ENCODE measurements at regions not wholly inside any gene's neighbourhood (a gene's known extent, or its start where the extent isn't known, plus 50 kb on each side); places are given as distances from the start of the nearest gene placed in this dataset.
"Not testable (repeated sequence)": the region's sequence is repeated elsewhere in the genome, so short reads cannot be mapped to it uniquely, and the experiment has no call there.

DNA sequence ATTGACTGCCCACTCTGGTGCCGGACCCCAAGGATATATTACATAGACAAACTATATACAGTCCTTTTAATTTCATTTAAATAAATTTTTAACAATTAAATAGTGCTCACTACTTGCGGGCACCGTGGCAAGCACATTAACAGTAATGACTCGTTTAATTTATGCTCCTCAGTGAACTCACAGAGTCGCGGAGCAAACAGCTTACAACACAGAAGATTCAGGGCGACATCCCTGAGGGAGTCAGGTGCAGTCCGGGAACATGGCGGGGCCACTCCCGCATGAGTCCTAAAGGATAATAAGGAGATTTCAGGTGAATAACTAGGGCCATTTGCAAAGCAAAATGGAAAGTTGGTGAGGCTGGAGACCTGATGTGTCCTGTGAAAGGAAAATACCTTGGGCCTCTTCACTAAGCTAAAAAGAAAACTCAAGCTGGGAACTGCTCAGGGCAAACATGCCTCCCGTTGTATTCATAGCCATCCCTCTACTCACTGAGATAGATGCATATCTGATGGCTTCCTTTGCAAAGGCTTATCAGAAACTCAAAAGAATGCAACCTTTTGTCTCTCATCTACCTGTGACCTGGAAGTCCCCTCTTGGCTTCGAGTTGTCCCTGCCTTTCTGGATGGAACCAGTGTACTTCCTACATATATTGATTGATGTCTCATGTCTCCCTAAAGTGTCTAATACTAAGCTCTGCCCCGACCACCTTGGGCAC, 125.6 kb downstream of the KLF6 start:
- no peak for DNase-seq (ENCODE audit: low spot score)

DNA sequence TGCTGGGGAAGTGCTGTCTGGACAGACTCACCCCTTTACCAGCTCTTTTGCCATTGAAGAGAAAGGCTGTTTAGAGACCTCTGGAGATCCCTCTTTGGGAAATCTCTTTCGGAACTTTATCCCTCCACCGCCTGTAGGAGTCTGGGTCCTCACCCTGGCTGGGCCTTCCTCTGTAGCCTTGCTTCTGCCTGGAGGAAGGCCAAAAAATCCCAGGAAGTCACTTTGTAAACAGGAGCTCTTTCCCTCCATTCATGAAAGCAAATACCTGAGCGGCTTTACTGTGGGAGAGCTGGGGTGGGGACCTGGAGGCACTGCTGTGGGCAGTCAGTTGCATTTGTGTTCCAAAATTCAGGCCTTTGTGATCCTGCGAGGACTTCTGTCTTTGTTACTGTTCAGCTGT, 126.2 kb downstream of the KLF6 start:
- no peak for DNase-seq (ENCODE audit: low spot score)

DNA sequence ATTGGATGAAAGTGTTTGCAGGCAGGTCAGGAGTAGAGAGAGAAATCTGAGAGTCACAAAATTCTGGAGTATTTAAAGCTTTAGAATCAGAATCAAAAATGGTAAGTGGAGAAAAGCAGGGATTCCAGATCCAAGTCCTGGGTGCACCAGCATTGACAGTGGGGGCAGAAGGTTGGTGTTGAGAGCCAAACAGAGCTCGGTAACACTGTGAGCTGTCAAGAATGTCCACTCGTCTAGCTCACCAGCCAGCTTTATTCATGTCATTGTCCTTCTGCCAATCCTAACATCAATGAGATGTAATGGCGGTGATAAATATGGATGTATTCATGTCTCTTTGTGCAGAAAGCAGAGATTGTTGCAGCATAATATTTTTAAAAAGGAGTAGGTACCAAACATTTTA, 128.8 kb downstream of the KLF6 start:
- DNase-seq (ENCODE audit: low spot score) = no peak

DNA sequence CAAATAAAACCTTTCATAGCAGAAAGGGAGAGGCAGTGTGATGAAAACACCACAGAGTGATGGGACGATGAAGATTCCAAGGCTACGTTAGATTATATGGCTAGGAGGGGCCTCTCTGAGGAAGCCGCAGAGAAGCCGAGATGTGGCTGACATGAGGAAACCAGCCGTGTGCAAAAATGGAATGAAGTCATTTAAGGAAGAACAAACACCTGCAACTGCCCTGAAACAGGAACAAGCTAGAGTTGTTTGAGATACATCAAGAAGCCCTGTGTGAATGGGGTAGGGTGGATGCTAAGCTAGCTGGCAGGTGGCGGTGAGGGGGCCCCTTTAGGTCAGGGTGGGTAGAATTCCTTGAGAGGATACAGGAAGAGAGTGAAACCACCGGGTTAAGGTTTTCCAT, 129.5 kb downstream of the KLF6 start:
- peak; percentile 35 for DNase-seq (ENCODE audit: low spot score)

DNA sequence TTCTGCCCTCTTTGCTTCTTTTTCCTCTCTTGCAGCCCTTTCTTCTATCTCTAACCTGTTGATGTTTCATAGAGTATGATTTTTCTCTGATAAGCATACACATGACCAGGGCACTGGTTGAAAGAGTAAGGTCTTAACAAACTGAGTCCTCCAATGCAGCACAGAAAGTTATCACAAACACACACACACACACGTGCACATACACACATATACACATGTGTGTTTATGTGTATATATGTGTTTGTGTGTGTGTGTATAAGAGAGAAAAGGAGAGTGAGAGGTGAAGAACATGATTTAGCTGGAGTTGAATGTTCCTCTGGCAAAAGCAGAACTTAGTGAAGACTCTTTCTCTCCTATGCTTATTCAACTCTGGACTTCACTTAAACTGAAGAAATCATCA, 130.0 kb downstream of the KLF6 start:
- DNase-seq (ENCODE audit: low spot score) = no peak

DNA sequence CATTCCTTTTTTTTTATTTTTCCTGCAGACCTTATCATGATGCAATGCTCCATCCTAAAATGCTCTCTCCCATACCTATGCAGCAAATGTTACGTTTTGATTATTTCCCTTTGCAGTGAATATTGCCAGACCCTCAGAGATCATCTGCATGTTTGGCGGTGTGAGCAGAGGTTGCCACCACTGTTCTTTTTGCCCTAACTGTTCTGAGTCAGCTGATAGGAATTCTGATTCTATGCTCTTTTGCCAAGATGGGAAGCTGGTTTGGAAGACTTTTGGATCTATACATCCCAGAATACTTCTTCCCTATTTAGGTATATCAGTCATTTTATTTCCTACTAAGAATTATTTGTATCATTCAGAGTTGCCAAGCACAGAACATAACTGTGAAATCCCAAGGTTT, 130.5 kb downstream of the KLF6 start:
- no peak for DNase-seq (ENCODE audit: low spot score)

DNA sequence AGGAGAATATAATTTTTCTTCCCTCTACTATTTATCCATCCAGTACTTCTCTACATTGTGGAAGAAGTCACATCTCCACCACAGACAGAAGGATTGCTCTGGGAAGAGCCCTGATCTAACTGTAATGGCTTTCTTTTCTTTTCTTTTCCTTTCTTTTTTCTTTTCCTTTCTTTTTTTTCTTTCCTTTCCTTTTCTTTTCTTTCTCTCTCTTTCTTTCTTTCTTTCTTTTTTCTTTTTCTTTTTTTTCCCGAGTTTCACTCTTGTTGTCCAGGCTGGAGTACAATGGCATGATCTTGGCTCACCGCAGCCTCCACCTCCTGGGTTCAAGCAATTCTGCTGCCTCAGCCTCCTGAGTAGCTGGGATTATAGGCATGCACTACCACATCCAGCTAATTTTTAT, 131.7 kb downstream of the KLF6 start:
- DNase-seq (ENCODE audit: low spot score) = not testable (repeated sequence)

DNA sequence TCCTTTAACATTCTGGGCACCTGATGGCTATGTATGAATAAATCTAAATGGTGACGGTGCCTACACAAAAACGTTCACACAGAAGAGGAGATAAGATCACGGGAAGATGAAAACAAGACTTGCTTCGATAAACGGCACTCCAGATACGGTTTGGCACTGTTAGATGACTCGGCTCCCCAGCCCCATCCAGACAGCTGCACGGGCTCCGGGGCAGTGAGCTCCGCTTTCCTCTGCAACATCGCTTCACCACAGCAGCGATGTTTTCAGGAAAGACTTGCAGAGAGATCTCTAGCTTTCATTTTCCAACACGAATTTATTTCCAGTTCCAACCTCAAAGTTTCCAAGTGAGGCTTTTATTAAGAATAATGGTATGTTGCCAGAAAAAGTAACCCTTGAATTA, 132.1 kb downstream of the KLF6 start:
- DNase-seq (ENCODE audit: low spot score) = no peak

DNA sequence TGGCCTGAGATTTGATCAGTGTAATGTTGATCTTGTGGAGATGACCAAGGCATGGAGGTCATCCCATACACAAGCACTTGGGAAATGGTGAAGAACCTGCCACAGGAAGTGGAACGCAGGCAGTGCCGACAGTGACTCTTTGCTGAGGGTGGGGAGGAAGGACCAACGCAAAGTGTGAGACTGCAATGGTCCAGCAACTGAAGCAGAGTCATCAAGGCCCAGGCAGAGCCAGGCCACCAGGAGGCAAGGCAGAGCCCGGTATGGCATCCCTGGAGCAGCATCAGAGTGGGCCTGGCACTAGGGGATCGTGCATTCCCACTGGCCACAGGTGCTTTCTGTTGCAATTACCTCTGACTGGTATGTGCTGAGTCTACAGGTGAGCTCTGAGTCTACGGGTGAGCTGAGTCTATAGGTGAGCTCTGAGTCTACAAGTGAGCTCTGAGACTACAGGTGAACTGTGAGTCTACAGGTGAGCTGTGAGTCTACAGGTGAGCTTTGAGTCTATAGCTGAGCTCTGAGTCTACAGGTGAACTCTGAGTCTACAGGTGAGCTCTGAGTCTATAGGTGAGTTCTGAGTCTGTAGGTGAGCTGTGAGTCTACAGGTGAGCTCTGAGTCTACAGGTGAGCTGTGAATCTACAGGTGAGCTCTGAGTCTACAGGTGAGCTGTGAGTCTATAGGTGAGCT, 132.9 kb downstream of the KLF6 start:
- DNase-seq (ENCODE audit: low spot score) = no peak

DNA sequence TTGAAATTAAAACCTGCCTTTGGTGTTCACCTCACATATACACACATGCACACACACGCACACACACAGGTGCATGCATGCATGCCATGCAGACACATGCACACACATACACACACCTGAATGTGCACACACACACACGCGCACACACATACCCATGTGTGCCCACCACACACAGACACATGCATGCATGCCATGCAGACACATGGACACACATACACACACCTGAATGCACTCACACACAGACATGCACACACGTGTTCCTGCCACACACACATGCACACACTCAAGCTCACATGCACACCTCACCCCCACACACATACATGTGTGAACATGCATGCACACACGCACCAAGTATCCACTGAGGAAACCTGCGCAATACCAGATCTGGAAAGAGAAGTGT, 136.4 kb downstream of the KLF6 start:
- DNase-seq (ENCODE audit: low spot score) = no peak

DNA sequence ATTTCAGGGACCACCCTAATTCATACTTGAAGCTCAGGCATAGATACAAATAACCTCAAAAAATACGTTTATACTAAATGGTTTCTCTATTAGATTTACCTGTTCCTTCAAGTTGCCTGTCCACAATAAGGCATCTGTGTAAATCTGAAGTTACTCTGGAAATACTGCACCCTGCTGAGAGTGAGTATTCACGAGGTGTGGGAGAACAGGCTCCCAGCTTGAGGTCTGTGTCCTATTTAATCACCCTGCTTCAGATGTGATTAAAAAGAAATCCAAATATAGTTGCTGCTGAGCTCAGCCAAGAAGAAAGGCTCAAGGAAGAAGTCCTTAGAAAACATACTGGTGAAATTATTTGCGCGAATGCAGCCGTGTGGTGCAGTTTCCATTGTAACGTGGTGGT, 136.8 kb downstream of the KLF6 start:
- DNase-seq (ENCODE audit: low spot score) = no peak

DNA sequence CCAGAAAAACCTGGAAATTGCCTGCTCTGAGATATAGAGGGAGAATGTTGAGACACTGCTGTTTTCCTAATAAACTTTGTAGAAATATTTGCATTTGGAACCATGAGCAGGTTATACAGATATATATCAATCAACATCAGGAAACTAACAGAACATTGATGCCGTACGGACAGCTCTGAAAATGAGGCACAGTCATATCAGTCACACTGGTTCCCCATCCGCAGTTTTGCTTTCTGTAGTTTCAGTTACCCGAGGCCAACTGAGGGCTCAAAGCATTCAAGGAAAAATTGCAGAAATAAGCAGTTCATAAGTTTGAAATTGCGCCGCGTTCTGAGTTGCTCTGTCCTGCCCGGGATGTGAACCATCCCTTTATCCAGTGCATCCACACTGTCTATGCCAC, 137.9 kb downstream of the KLF6 start:
- DNase-seq (ENCODE audit: low spot score) = no peak

DNA sequence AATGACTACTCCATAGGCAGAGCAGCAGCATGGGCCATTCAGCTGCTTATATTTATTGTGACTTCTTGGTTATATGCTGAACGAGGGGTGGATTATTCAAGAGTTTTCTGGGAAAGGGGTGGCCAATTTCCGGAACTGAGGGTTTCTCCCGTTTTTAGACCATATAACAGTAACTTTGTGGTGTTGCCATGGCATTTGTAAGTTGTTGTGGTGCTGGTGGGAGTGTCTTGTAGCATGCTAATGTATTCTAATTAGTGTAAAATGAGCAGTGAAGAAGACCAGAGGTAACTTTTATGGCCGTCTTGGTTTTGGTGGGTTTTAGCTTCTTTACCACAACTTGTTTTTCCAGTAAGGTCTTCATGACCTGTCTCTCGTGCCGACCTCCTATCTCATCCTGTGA, 139.6 kb downstream of the KLF6 start:
- DNase-seq (ENCODE audit: low spot score) = no peak

DNA sequence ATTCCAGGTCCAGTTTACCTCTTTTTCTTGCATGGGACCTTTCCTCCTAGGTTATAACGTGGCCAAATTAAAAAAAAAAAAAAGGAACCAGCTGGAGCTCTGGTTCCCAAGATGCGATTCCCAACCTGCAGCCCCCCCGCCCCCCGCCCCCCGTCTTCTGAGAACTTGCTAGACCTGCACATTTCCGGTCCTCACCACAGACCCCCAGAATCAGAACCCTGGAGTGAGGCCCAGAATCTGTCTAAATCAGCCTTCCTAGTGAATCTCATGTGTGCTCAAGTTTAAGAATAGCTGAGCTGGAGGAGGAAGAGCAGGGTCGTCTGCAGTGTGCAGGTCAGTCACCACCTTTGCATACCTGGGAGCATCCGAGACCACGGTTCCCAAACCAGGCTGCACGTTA, 144.2 kb downstream of the KLF6 start:
- no peak for DNase-seq (ENCODE audit: low spot score)

DNA sequence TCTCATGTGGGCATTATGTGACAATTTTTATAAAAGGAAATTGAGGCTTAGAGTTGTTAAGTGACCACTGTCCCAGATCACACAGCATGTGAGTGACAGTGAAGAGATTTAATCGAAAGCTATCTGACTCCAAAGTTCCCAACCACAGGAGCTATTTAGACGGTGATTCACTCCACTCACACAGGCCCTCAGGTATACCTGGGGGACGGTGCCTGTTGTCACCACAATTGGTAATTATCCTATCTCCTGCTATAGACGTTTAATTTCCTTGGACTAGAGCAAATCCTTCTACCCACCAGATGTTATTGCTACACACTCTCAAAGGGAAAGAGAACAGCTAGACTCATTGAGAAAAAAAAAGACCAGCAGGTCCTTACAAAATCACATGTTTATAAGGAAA, 145.5 kb downstream of the KLF6 start:
- no peak for DNase-seq (ENCODE audit: low spot score)

DNA sequence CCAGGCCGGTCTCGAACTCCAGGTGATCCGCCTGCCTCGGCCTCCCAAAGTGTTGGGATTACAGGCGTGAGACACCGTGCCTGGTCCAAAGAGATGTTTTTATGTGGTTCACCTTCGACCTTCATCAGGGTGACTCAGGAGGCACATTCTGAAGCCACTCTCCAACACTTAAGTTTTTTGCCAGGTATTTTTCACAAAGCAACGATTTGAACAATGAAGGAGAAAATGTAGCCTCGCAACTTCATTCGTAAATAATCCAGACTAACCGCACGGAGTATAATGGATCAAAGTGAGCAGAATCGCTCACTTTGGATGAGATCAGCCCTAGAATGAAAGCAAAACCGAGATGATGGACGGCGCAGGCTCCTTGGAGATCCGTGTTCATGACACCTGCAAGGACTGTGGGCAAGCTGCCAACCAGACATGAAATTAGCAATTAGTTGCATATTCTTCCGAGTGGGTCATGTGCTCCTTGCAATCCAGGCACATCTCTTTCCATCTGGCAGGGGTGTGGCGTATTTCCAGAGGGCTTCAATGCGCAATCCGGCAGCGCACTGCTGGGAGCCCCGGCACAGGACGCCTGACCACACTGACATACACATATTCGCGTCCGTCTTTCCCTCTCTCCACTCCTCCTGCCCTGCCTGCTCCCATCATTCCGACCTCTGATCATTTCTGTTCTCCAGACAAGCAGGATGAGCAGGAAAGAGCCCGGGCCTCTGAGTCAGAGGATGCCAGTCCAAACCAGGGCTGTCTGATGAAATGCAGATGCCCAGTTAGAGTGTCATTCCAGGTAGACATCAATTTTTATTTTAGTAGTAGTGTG, 148.4 kb downstream of the KLF6 start:
- no peak for DNase-seq (ENCODE audit: low spot score)

DNA sequence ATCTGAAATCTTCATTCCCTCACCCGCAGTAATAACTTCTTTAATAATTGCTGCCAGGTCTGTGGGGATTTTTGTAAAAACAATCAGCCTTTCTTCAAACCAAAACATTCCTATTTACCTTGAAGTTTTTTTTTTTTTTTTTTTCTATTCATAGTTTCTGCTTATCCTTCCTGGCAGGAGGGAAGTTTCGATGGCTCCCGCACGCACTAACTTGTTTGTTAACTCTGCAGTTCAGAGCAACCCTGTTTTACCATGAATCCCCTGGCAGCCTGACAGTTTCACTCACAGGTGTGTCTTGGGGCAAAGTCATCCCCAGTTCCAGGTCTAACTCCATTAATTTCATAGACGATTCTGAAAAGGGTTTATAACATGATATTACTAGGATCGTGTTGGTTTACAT, 149.3 kb downstream of the KLF6 start:
- DNase-seq (ENCODE audit: low spot score) = no peak

DNA sequence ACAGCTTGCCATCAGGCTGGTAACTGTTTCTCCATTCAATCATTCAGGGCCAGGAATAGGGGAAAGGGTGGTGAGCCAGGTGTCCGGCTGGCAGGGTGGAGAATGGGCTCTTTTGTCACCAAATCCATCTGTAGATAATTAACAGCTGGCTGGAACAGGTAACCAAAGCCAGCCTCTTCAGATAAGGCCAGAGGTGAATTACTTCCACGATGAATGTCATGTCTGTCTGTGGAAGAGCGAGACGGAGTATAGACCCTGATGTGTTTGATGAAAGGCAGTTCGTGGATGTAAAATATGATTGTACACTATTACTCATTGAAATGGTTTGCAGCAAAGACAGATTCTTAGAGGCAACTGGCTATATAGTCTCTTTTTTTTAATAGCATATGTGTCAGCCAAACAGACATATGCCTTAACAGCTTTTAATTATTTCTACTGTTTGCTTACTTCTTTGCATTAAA, 149.8 kb downstream of the KLF6 start:
- no peak for DNase-seq (ENCODE audit: low spot score)

DNA sequence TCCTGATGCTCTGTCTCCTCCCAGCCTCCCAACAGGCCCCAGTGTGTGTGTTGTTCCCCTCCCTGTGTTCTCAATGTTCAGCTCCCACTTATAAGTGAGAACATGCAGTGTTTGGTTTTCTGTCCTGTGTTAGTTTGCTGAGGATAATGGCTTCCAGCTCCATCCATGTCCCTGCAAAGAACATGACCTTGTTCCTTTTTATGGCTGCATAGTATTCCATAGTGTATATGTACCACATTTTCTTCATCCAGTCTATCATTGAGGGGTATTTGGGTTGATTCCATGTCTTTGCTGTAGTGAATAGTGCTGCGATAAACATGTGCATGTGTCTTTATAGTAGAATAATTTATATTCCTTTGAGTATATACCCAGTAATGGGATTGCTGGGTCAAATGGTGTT, 150.4 kb downstream of the KLF6 start:
- not testable (repeated sequence) for DNase-seq (ENCODE audit: low spot score)

DNA sequence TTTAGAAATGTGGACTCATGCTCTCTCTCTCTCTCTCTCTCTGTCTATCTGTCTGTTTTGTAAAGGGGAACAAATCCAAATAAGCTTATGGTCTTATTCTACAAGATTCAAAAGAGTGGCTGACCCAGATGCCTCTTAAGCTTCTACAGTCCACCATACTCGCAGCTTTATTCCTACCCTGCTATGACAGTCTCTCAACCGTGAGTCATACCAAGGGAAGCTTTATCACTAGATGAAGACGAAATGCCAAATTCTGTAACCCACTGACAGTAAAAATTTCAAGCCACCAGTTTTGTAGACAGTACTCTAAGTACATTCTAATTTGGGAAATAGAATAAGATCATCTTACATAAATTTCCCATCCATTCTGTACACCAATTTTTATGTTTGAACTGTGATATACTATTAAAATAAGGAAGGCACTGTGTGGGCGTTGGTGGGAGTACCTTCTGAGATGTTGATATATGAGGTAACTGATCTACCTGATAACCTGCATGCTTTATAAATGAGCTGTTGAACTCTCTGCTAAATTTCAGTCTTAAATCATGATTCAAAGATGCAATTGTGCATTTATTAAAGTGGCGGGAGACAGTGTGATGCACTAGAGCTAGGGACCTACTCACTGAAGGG, 153.2 kb downstream of the KLF6 start:
- no peak for DNase-seq (ENCODE audit: low spot score)

DNA sequence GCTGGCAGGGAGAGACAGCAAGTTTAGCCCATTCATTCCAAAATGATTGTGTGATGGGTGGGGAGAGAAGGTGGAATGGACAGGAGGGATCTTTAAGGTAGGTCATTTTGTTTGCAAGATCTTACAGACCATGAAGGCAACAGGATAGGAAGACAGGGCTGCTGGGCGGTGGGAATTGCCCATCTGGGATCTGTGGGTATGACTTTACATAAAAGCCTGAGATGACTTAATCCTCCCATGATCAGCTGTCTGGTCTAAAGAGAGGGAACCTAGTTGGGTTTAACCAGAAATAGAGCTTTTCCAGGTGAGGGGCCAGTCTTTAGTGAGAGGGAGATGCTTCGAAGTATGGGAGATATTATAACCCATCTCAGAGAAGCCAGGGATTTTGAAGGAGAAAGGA, 153.7 kb downstream of the KLF6 start:
- DNase-seq (ENCODE audit: low spot score) = no peak

DNA sequence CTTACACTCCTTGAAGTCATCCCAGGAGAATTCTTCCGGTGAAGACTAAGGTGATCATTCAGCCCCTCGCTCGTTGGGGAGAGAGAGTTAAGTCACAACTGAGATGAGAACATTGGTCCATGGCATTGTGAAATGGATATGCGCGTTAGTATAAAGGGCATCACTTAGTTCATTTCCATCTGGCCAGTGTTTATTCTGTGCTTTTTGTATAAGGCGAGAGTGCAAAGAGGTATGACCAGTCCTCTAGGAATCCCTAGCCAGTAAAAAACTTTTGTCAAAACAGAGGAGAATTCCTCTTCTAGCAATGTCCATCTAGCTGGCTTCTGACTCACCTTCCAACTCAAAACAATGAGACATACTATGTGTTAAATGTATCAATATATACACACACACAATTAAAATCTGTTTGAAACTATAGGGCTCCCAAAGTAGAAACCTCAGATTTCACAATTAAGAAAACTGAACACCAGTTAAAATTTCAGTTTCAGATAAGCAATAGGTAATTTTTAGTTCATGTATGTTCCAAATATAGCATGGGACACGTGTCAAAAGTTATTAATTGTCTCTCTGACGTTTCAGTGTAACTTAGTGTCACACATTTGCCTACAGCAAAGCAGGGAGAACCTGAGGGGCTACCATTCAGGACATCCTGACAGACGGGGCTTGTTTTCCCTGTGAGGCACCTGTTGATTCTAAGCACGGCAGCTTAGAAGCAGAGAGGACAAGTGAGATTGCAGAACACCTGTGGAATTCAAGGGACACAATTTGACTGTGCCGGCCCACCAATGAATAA, 158.9 kb downstream of the KLF6 start:
- DNase-seq (ENCODE audit: low spot score) = no peak

Measured in pons (tissue), 1 donor.